HG03469 (cell line): ENCODE measurements at regions not wholly inside any gene's neighbourhood (a gene's known extent, or its start where the extent isn't known, plus 50 kb on each side); places are given as distances from the start of the nearest gene placed in this dataset.

Source experiments
- ATAC-seq: cut with Tn5 transposase; IDR thresholded peaks from one replicate; pipeline ENCODE4 v1.9.1; 2021; ENCODE audit warnings: mild to moderate bottlenecking, moderate library complexity, moderate number of reproducible peaks; ENCODE audit not compliant: unreplicated experiment

GRCh38 chr15:62816342-62817069 is 226.0 kb upstream of the TPM1 start:
- ATAC-seq = no peak

DNA sequence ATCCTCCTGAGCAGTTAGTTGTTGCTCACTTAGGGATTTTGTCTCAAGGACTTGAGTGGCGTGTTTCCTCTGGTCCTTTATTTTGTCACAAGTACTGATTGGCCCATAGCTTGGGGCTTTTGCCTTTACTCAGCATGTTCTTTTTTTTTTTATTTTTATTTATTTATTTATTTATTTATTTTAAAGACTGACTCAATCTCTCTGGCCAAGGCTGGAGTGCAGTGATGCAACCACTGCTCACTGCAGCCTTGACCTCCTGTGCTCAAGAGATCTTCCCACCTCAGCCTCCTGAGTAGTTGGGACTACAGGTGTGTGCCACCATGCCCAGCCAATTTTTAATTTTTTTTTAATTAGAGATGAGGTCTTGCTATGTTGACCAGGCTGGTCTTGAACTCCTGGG is 223.9 kb upstream of the TPM1 start:
- ATAC-seq = no peak

DNA sequence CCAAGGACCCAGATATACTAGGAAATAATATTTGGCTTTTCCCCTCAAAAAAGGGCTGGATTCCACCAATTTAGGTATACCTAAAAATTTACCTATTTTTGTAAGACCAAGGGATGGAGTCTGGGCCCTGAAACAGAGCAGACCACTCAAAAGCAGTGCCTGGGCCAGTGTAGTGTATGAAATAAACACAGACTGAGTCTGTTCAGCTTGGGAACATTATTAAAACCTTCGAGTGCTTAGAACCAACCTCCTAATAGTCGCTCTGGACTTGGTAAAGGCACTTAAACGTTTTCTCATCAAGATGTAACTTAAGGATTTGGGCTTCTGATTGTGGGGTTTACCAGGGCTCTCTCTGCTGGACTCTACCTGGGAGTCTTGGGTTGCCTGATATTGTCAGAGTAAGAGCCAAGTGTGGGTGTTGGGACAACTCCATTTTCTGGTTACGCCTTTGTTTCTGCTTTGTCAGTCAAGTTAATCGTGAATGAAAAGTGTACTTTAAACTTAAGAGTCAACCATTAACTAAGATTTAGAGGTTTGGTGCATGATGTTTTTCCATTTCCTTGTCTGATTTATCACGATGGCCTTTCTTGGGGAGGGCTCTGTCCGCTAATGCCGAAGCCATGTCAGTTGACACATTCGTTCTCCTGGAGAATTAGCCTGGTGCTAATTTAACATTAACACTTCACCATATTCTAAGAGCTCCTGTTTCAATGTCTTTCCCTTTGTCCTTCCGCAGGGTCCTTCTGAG is 221.0 kb upstream of the TPM1 start:
- ATAC-seq = no peak

GRCh38 chr15:62822228-62822627 is 220.3 kb upstream of the TPM1 start:
- ATAC-seq = no peak

- ATAC-seq = no peak
Observed at GRCh38 chr15:62823561-62823960, 219.0 kb upstream of the TPM1 start.

- no peak for ATAC-seq
Observed at GRCh38 chr15:62824111-62825015, 218.2 kb upstream of the TPM1 start.

DNA sequence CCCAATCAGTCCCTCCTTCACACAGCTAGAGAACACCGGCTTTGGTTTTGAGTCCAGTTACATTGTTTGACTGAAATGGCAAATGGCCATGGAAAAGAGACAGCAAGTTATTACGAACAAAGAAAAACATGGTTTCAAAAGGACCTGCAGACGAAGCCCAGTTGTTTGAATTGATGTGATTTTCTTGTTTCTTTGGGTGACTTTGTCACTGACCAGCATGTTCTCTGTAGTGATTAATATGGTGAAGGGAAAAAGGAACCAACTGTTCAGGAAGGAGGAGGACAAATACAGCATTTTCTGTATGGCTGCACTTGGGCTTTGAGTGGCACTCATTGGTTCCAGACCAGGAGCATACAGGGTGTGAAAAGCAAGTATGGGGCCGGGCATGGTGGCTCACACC is 217.4 kb upstream of the TPM1 start:
- no peak for ATAC-seq

GRCh38 chr15:62826561-62826960 is 216.0 kb upstream of the TPM1 start:
- ATAC-seq = no peak

DNA sequence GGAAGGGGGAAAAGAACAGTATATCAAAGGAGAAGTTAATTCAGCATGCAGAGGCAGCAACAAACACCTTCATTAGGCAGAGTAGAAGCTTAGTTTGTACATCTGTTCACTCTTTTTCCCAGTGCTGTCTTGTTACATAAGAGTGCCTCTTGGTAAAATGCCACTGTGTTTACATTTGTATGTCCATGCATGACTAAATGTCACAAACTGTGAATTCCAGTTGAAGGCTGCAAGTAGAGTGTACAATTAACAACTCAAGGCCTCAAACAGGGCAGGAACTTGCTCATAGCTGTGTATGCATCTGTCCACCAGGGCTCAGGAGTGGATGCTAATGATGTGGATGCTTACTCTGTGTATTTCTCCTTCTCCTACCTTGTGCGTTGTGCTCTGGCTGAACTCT is 214.2 kb upstream of the TPM1 start:
- ATAC-seq = no peak

DNA sequence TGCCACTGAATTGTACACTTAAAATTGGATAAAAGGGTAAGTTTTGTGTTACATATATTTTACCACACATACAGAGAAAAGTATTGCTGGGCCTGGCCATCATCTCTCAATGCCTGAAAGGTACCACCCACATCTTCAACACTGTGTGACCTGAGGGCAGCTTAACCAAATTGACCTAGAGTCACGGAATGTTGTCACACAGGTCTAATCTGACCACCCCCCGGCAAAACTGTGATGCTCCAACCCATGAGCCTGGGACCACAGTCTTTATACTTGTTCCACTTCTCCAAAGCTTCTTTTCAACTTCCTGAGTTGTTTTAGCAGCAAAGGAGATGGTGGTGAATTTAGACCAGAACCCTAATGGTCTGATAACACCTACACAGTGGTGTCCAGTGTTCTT is 210.3 kb upstream of the TPM1 start:
- no peak for ATAC-seq

GRCh38 chr15:62833646-62834045 is 208.9 kb upstream of the TPM1 start:
- ATAC-seq = no peak

GRCh38 chr15:62834686-62835329 is 207.7 kb upstream of the TPM1 start:
- no peak for ATAC-seq

DNA sequence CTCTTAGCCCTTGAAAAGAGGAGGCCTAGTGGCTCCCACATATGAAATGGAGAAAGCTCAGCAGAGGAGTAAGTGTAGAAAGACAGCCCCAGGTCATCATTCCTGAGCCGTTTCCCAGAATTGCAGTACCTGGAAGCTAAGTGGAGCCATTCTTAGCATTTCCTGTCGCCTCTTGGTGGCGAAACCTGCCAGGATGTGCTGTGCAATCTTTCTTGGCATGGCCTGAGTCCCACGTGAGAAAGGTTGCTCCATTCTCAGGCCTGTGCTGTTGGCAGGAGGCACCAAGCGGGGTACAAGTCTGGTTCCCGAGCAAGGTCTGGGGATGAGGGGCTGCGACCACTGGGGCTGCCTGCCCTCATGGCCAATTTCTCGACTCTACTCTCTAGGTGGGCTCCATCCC is 207.2 kb upstream of the TPM1 start:
- no peak for ATAC-seq

DNA sequence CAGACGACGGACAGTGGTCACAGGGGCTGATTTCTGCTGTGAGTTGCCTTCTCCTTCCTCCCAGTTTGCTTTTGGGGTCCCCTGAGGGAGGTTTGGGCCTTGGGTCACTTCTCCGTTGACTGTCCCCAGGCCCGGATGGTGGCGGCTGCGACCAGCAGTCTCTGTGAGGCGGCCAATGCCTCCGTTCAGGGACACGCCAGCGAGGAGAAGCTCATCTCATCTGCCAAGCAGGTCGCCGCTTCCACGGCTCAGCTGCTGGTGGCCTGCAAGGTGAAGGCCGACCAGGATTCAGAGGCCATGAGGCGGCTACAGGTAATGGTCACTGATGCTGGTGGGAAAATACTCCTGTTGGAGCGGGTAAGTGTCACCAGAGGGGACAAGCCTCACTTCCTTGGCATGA is 206.8 kb upstream of the TPM1 start:
- ATAC-seq = no peak

DNA sequence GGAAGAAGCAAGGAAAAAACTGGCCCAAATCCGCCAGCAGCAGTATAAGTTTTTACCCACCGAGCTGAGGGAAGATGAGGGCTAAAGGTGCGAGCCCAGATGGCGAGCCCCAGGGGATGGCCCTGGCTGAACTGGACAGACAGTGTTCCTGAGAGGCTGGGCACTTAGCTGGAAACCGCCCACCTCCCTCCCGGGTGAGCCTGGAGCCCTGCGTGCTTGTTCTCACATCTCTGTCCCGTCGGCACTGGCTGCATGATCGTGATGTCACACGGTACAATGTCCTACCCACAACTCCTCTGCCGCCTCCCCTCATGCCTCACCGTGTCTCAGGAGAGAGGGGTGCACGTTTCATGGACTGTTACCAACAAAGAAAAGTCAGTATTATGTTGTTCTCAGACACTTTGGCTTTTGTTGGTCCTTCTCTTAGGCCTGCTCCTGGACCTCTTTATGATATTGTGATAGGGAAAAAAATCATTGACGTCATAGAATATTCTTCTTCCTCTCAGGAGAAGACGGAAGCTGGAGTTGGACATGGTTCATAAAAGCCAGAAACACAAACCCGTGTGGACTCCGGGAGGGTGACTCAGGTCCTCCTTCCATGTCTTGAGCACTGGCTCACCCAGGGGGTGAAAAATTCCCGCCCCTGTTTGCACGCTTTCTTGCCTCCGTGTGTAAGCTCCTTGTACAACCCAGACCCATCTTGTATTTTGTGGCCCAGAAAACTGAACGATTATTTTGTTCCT is 201.8 kb upstream of the TPM1 start:
- ATAC-seq = no peak

GRCh38 chr15:62841269-62841628 is 201.3 kb upstream of the TPM1 start:
- ATAC-seq = no peak

GRCh38 chr15:62841891-62842559 is 200.5 kb upstream of the TPM1 start:
- no peak for ATAC-seq

GRCh38 chr15:62843311-62843710 is 199.2 kb upstream of the TPM1 start:
- ATAC-seq = no peak

GRCh38 chr15:62844564-62845240 is 197.8 kb upstream of the TPM1 start:
- ATAC-seq = no peak
